ENCODE measurements at regions not wholly inside any gene's neighbourhood (a gene's known extent, or its start where the extent isn't known, plus 50 kb on each side); places are given as distances from the start of the nearest gene placed in this dataset.

DNA sequence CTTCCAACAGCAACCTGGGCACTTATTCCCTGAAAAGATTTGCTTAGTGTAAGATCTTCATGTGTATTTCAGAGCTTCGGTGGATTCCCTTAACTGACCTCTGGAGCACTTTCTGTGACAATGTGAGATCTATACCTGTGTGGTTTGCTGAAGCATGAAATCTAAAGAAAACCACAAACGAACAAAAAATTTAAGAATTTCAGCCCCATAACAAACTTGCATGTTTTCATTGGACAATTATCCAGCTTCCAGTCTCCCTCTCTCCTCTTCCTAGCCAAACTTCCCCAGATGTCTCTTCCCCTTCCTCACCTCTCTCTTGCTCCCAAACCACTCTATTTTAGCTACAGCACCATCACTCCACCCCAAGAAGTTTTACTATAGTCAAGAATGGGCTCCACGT, 279.9 kb upstream of the SORCS1 start:
- Histone ChIP-seq H2BK20ac (ENCODE audit: low read length) (no peak overlapping the region), H3K4me2 (ENCODE audit: insufficient read depth in 1 of 2, low read depth in 2 of 2, low read length in 2 of 2) (no peak overlapping the region), H3K14ac (ENCODE audit: insufficient read length) (no peak overlapping the region), H2BK12ac (ENCODE audit: low read depth, low read length) (no peak overlapping the region), H2BK5ac (ENCODE audit: low read depth, low read length) (no peak overlapping the region), H3K4me1 (replicated peaks in 1 of 4; ENCODE audit: control insufficient read depth in 3 of 4, insufficient read depth in 4 of 4, low read length in 3 of 4) (no peaks in the 10 kb centered on the region), H4K8ac (ENCODE audit: extremely low read depth, insufficient read depth, low read length) (no peak overlapping the region), H2AFZ (ENCODE audit: low read length) (no peak overlapping the region), H3K4me3 (ENCODE audit: extremely low read depth in 1 of 4, insufficient read depth in 2 of 4, low read depth in 3 of 4, low read length in 4 of 4) (no peak overlapping the region), H3K23me2 (ENCODE audit: low read depth, low read length) (no peaks in the 10 kb centered on the region), H2BK15ac (ENCODE audit: low read length) (no peak overlapping the region), H2BK120ac (replicated peaks; ENCODE audit: low read depth, low read length) (no peak overlapping the region), H3K27me3 (replicated peaks in 1 of 4; ENCODE audit: control insufficient read depth in 3 of 4, extremely low read depth in 1 of 4, insufficient read depth in 3 of 4, low read length in 3 of 4) (no peaks in the 10 kb centered on the region), H3K79me1 (ENCODE audit: low read depth, low read length) (no peaks in the 10 kb centered on the region), H3K4ac (replicated peaks; ENCODE audit: insufficient read length, low read depth, low read length) (no peak overlapping the region), H4K91ac (replicated peaks; ENCODE audit: insufficient read length, low read length) (no peak overlapping the region), H3K79me2 (ENCODE audit: control insufficient read depth in 1 of 2, insufficient read depth in 2 of 2, low read length in 2 of 2) (no peaks in the 10 kb centered on the region), H3K36me3 (ENCODE audit: control insufficient read depth in 2 of 4, insufficient read depth in 4 of 4, low read length in 3 of 4) (no peaks in the 10 kb centered on the region), H3K56ac (replicated peaks; ENCODE audit: insufficient read length, low read depth, low read length) (no peak overlapping the region), H3K9me3 (ENCODE audit: insufficient read depth in 2 of 2, low read depth in 1 of 2, low read length in 1 of 2) (no peaks in the 10 kb centered on the region), H4K5ac (ENCODE audit: insufficient read length, low read depth, low read length) (no peak overlapping the region), H2AK5ac (ENCODE audit: low read depth, low read length) (no peak overlapping the region), H3K18ac (ENCODE audit: extremely low read depth, low read length) (no peak overlapping the region), H3K27ac (ENCODE audit: low read depth, low read length) (no peak overlapping the region), H4K20me1 (replicated peaks in 1 of 2; ENCODE audit: control insufficient read depth in 1 of 2, insufficient read depth in 2 of 2, low read length in 2 of 2) (no peaks in the 10 kb centered on the region), H3K23ac (ENCODE audit: insufficient read length) (no peak overlapping the region), H3K9ac (replicated peaks in 1 of 4; ENCODE audit: extremely low read depth in 1 of 4, low read depth in 3 of 4, low read length in 3 of 4) (no peak overlapping the region)
- ChIA-PET POLR2A (ENCODE audit: partially characterized antibody) (no interaction called here), CTCF (ENCODE audit: partially characterized antibody) (interaction anchor here (0.8 to 1.8 kb wide), 2 partner anchors 33 to 35 kb away, joined by 4 to 6 read pairs; no protein-coding TSS in a partner anchor)
- no peak for DNase-seq (ENCODE audit: low read depth in 1 of 2, low spot score in 2 of 2)
- WGBS, 2 experiments (ENCODE audit: extremely low coverage in 1 of 2, insufficient coverage in 1 of 2, insufficient read length in 1 of 2, insufficient replicate concordance in 2 of 2, low coverage in 1 of 2, low lambda C conversion rate in 2 of 2, missing lambda C conversion rate in 1 of 2): 92% methylated on average over 3 of the region's 3 CpGs; no CpG with 5 or more reads in 1 of the 2 experiments
- no peak for FAIRE-seq
- TF ChIP-seq POLR2A (IDR thresholded peaks at IDR 0.05; ENCODE audit: control extremely low read depth in 1 of 2, low read depth in 2 of 2, low read length in 2 of 2) (no peak), SP1 (IDR thresholded peaks at IDR 0.05; ENCODE audit: low read depth, low read length) (no peak), SP2 (IDR thresholded peaks at IDR 0.05; ENCODE audit: low read length) (no peak), SIN3A (conservative IDR thresholded peaks at IDR 0.05 in 1 of 2, IDR thresholded peaks at IDR 0.05 in 1 of 2; ENCODE audit: low read depth in 1 of 2, low read length in 2 of 2) (no peak), BRCA1 (IDR thresholded peaks at IDR 0.05; ENCODE audit: low read depth, low read length) (no peak), ASH2L (IDR thresholded peaks at IDR 0.05; ENCODE audit: low read length) (no peak), BCL11A (IDR thresholded peaks at IDR 0.05; ENCODE audit: low read depth in 2 of 2, low read length in 2 of 2) (no peak), HDAC2 (IDR thresholded peaks at IDR 0.05; ENCODE audit: borderline replicate concordance in 1 of 2, low read depth in 2 of 2, low read length in 2 of 2) (no peak), TAF1 (IDR thresholded peaks at IDR 0.05; ENCODE audit: low read depth, low read length) (no peak), SIX5 (IDR thresholded peaks at IDR 0.05; ENCODE audit: low read depth, low read length) (no peak), CTBP2 (IDR thresholded peaks at IDR 0.05; ENCODE audit: borderline replicate concordance, insufficient read depth, insufficient read length, low read length) (no peak)
- TF ChIP-seq, protein P1, sequence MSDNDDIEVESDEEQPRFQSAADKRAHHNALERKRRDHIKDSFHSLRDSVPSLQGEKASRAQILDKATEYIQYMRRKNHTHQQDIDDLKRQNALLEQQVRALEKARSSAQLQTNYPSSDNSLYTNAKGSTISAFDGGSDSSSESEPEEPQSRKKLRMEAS (IDR thresholded peaks at IDR 0.05): no peak
- TF ChIP-seq, protein P2, sequence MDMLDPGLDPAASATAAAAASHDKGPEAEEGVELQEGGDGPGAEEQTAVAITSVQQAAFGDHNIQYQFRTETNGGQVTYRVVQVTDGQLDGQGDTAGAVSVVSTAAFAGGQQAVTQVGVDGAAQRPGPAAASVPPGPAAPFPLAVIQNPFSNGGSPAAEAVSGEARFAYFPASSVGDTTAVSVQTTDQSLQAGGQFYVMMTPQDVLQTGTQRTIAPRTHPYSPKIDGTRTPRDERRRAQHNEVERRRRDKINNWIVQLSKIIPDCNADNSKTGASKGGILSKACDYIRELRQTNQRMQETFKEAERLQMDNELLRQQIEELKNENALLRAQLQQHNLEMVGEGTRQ (IDR thresholded peaks at IDR 0.05; ENCODE audit: low read length): no peak
- TF ChIP-seq, protein P3, sequence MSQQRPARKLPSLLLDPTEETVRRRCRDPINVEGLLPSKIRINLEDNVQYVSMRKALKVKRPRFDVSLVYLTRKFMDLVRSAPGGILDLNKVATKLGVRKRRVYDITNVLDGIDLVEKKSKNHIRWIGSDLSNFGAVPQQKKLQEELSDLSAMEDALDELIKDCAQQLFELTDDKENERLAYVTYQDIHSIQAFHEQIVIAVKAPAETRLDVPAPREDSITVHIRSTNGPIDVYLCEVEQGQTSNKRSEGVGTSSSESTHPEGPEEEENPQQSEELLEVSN (IDR thresholded peaks at IDR 0.05): no peak
